AG09309 (cell line): ENCODE measurements at regions not wholly inside any gene's neighbourhood (a gene's known extent, or its start where the extent isn't known, plus 50 kb on each side); places are given as distances from the start of the nearest gene placed in this dataset.

ENCODE experiments used
- DNase-seq: peaks from one replicate; pipeline ENCODE4 v3.0.0-alpha.2; 2010; ENCODE audit warnings: low read depth
- H3K4me3 ChIP-seq: 2 replicates; pipeline ENCODE4 v1.5.1; 2011; ENCODE audit warnings: mild to moderate bottlenecking, low read depth, low read length, moderate library complexity; ENCODE audit not compliant: control insufficient read depth
- CTCF ChIP-seq: IDR thresholded peaks from 2 replicates; pipeline ENCODE4 v1.5.1; 2011; ENCODE audit warnings: mild to moderate bottlenecking, low read depth, low read length, inconsistent platforms; ENCODE audit not compliant: insufficient read depth, control insufficient read depth; ENCODE audit errors: missing control alignments

- no peak for TF ChIP-seq CTCF
- no peak for DNase-seq
- no peak overlapping the region for H3K4me3 ChIP-seq
These were observed 56.3 kb downstream of the RGS12 start for GRCh38 chr4:3349116-3349515.

GRCh38 chr4:3351997-3352396, 59.2 kb downstream of the RGS12 start:
- no peak for DNase-seq
- no peak overlapping the region for H3K4me3 ChIP-seq
- TF ChIP-seq CTCF: no peak

GRCh38 chr4:3352505-3352904, 59.7 kb downstream of the RGS12 start:
- no peak for TF ChIP-seq CTCF
- DNase-seq: no peak
- H3K4me3 ChIP-seq: no peak overlapping the region

- no peak for TF ChIP-seq CTCF
- DNase-seq: no peak
- H3K4me3 ChIP-seq: no peak overlapping the region
These were observed 60.2 kb downstream of the RGS12 start for GRCh38 chr4:3352941-3353594.

- no peak for DNase-seq
- no peak overlapping the region for H3K4me3 ChIP-seq
- no peak for TF ChIP-seq CTCF
These were observed 61.1 kb downstream of the RGS12 start for GRCh38 chr4:3353752-3354454.

- H3K4me3 ChIP-seq: no peak overlapping the region
- no peak for TF ChIP-seq CTCF
- no peak for DNase-seq
These were observed 61.6 kb downstream of the RGS12 start for GRCh38 chr4:3354455-3354811.
